Panc1 (cell line): ENCODE measurements at regions not wholly inside any gene's neighbourhood (a gene's known extent, or its start where the extent isn't known, plus 50 kb on each side); places are given as distances from the start of the nearest gene placed in this dataset.

Experiments
- ATAC-seq: fragments of 200-7000 bp; cut with Tn5 transposase; 2 replicates; pipeline ENCODE4 v1.9.1; 2020; ENCODE audit warnings: mild to moderate bottlenecking, moderate library complexity
- BruUV-seq: library from RNA; stranded (reverse); fragments of 400-500 nt; replicated peaks from 2 replicates; lab custom pipeline; 2021; lab: Mats Ljungman, UMichigan
- CTCF ChIA-PET: fragments of 300-600 bp; sonication (Branson Sonifier 250); formaldehyde crosslinking; loops from one replicate; lab custom pipeline; 2022; ENCODE audit warnings: antibody characterized with exemption; lab: Charles Lee
- POLR2A ChIA-PET: fragments of 300-600 bp; sonication (Branson Sonifier 250); formaldehyde crosslinking; loops from one replicate; lab custom pipeline; 2022; ENCODE audit warnings: antibody characterized with exemption; lab: Charles Lee
- DNase-seq: peaks from one replicate; pipeline ENCODE4 v3.0.0-alpha.2; 2010; ENCODE audit warnings: low read depth, low spot score
- H3K27ac ChIP-seq: 2 replicates; pipeline ENCODE4 v1.5.1; 2011; ENCODE audit warnings: mild to moderate bottlenecking, low read length, inconsistent platforms
- H3K27me3 ChIP-seq: fragments of 200-500 bp; sonication (Bioruptor generic); 2 replicates; pipeline ENCODE4 v1.6.0; 2014; ENCODE audit warnings: low read length, inconsistent platforms; ENCODE audit not compliant: control insufficient read depth, insufficient read depth
- H3K36me3 ChIP-seq: fragments of 200-500 bp; sonication (Bioruptor generic); 2 replicates; pipeline ENCODE4 v1.5.1; 2014; ENCODE audit warnings: inconsistent platforms, mild to moderate bottlenecking, low read length, moderate library complexity; ENCODE audit not compliant: control insufficient read depth, insufficient read depth
- H3K4me1 ChIP-seq: 2 replicates; pipeline ENCODE4 v1.5.1; 2011; ENCODE audit warnings: inconsistent platforms, mild to moderate bottlenecking, low read length, moderate library complexity; ENCODE audit not compliant: control insufficient read depth, insufficient read depth
- H3K4me3 ChIP-seq, 2 experiments: 2 replicates each; pipeline ENCODE4 v1.5.1; 2011 to 2012; ENCODE audit warnings: low read depth in 2 of 2, low read length in 2 of 2, mild to moderate bottlenecking in 2 of 2, inconsistent platforms in 1 of 2, moderate library complexity in 1 of 2
- H3K9me3 ChIP-seq: fragments of 200-500 bp; sonication (Bioruptor generic); 2 replicates; pipeline ENCODE4 v1.5.1; 2014; ENCODE audit warnings: low read depth, mild to moderate bottlenecking, inconsistent platforms, low read length, moderate library complexity; ENCODE audit not compliant: control insufficient read depth, insufficient read depth
- POLR2AphosphoS5 ChIP-seq: IDR thresholded peaks from 2 replicates; pipeline ENCODE4 v1.6.1; 2012; ENCODE audit warnings: mild to moderate bottlenecking, low read depth, low read length, moderate library complexity
- SIN3A ChIP-seq: IDR thresholded peaks from 2 replicates; pipeline ENCODE4 v1.6.1; 2012; ENCODE audit warnings: low read depth, mild to moderate bottlenecking, low read length, moderate library complexity, borderline replicate concordance; ENCODE audit not compliant: insufficient read depth
- TCF7L2 ChIP-seq: IDR thresholded peaks from 2 replicates; pipeline ENCODE4 v1.6.1; 2011; ENCODE audit warnings: mild to moderate bottlenecking, low read depth, low read length, inconsistent platforms
- in situ Hi-C: cut with HindIII; loops from 2 replicates; pipeline ENCODE4 v1.10.0; 2016; ENCODE audit warnings: low sequenced_read_pairs, low pct_unique_long_range_greater_than_20kb
- intact Hi-C: fragments of 100-400 bp; cut with micrococcal nuclease; formaldehyde crosslinking; loops from one replicate; pipeline ENCODE4 v1.10.0; 2022; ENCODE audit not compliant: unreplicated experiment
- TF ChIP-seq, protein P1 (sequence below): fragments of 450-650 bp; IDR thresholded peaks from 2 replicates; pipeline ENCODE4 v1.5.1; 2017; ENCODE audit warnings: mild to moderate bottlenecking
- TF ChIP-seq, protein P2 (sequence below), 2 experiments: IDR thresholded peaks; 2 replicates each; pipeline ENCODE4 v1.6.1; 2011 to 2012; ENCODE audit warnings: low read depth in 2 of 2, control low read depth in 1 of 2, low read length in 1 of 2, mild to moderate bottlenecking in 1 of 2, moderate library complexity in 1 of 2; ENCODE audit not compliant: insufficient read depth in 1 of 2

DNA sequence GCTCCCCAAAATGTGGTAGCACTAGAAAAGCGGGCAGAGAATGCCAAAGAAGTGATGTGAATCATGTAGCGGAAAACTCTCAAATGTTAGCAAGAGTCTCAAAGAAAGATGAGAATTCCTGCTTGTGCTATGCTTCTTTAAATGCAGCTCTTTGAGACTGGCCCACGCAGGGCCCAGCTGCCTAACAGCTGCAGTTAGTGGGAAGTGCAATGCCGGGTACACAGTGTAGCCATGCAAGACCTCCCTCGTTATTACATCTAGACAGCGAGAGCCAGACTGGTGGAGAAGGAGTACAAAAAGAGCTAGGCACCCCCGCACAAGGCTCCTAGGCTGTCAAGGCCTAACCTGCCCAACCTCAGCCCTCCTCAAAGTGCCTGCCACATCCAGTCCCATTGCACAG, 201.7 kb upstream of the PRDM1 start:
- no peak overlapping the region for H3K27ac ChIP-seq
- intact Hi-C loops (no loop called here), in situ Hi-C loops (no loop called here)
- H3K4me1 ChIP-seq = no peaks in the 10 kb centered on the region
- H3K27me3 ChIP-seq = no peaks in the 10 kb centered on the region; the same call in 1 of the 2 replicates
- no peak for ATAC-seq
- no peaks in the 10 kb centered on the region for H3K9me3 ChIP-seq
- no peaks in the 10 kb centered on the region for H3K36me3 ChIP-seq
- CTCF ChIA-PET = no interaction called here
- no TSS peak for BruUV-seq
- no peak for DNase-seq
- TF ChIP-seq SIN3A (no peak), POLR2AphosphoS5 (no peak), TCF7L2 (no peak)
- TF ChIP-seq, protein P1, sequence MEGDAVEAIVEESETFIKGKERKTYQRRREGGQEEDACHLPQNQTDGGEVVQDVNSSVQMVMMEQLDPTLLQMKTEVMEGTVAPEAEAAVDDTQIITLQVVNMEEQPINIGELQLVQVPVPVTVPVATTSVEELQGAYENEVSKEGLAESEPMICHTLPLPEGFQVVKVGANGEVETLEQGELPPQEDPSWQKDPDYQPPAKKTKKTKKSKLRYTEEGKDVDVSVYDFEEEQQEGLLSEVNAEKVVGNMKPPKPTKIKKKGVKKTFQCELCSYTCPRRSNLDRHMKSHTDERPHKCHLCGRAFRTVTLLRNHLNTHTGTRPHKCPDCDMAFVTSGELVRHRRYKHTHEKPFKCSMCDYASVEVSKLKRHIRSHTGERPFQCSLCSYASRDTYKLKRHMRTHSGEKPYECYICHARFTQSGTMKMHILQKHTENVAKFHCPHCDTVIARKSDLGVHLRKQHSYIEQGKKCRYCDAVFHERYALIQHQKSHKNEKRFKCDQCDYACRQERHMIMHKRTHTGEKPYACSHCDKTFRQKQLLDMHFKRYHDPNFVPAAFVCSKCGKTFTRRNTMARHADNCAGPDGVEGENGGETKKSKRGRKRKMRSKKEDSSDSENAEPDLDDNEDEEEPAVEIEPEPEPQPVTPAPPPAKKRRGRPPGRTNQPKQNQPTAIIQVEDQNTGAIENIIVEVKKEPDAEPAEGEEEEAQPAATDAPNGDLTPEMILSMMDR = no peak
- TF ChIP-seq, protein P2, sequence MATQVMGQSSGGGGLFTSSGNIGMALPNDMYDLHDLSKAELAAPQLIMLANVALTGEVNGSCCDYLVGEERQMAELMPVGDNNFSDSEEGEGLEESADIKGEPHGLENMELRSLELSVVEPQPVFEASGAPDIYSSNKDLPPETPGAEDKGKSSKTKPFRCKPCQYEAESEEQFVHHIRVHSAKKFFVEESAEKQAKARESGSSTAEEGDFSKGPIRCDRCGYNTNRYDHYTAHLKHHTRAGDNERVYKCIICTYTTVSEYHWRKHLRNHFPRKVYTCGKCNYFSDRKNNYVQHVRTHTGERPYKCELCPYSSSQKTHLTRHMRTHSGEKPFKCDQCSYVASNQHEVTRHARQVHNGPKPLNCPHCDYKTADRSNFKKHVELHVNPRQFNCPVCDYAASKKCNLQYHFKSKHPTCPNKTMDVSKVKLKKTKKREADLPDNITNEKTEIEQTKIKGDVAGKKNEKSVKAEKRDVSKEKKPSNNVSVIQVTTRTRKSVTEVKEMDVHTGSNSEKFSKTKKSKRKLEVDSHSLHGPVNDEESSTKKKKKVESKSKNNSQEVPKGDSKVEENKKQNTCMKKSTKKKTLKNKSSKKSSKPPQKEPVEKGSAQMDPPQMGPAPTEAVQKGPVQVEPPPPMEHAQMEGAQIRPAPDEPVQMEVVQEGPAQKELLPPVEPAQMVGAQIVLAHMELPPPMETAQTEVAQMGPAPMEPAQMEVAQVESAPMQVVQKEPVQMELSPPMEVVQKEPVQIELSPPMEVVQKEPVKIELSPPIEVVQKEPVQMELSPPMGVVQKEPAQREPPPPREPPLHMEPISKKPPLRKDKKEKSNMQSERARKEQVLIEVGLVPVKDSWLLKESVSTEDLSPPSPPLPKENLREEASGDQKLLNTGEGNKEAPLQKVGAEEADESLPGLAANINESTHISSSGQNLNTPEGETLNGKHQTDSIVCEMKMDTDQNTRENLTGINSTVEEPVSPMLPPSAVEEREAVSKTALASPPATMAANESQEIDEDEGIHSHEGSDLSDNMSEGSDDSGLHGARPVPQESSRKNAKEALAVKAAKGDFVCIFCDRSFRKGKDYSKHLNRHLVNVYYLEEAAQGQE (IDR thresholded peaks at IDR 0.05; ENCODE audit: insufficient read depth in 1 of 2, low read depth in 2 of 2, low read length in 1 of 2) = no peak
- no peak overlapping the region for H3K4me3 ChIP-seq
- POLR2A ChIA-PET = no interaction called here

GRCh38 chr6:105884011-105884410, 202.1 kb upstream of the PRDM1 start:
- Histone ChIP-seq H3K27ac (no peak overlapping the region), H3K36me3 (no peaks in the 10 kb centered on the region), H3K4me3 (no peak overlapping the region), H3K27me3 (no peaks in the 10 kb centered on the region; the same call in 1 of the 2 replicates), H3K9me3 (no peaks in the 10 kb centered on the region), H3K4me1 (no peaks in the 10 kb centered on the region)
- intact Hi-C loops = no loop called here
- ChIA-PET CTCF (no interaction called here), POLR2A (no interaction called here)
- in situ Hi-C loops = no loop called here
- TF ChIP-seq TCF7L2 = no peak
- no peak for TF ChIP-seq SIN3A
- TF ChIP-seq, protein P1 = no peak
- TF ChIP-seq POLR2AphosphoS5 = no peak
- TF ChIP-seq, protein P2 (IDR thresholded peaks at IDR 0.05; ENCODE audit: insufficient read depth in 1 of 2, low read depth in 2 of 2, low read length in 1 of 2) = no peak
- BruUV-seq = no TSS peak
- ATAC-seq = no peak
- no peak for DNase-seq
